HG03025 (cell line): ENCODE measurements at regions not wholly inside any gene's neighbourhood (a gene's known extent, or its start where the extent isn't known, plus 50 kb on each side); places are given as distances from the start of the nearest gene placed in this dataset.
"Not testable (repeated sequence)": the region's sequence is repeated elsewhere in the genome, so short reads cannot be mapped to it uniquely, and the experiment has no call there.

ENCODE experiments used
- ATAC-seq: cut with Tn5 transposase; IDR thresholded peaks from one replicate; pipeline ENCODE4 v1.9.1; 2021; ENCODE audit warnings: mild to moderate bottlenecking, moderate library complexity; ENCODE audit not compliant: unreplicated experiment, low FRiP score

DNA sequence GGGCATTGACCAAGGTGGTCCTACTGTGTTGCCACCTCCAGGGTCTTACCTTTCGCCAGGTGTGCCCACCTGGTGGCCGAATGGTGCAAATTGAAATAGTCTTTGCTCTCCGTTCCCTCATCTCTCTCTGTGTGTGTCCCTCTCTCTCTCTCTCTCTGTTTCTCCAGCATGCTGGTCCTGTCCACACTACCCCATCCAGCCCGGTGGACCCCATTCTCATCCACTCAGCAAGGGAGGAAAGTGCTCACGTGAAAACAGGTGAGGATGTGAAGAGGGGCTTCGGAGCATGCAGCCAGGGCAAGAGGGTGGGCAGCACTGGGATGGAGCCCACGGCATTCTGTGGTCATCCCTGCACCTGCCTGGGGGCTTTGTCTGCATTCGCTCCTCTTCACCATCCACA is 150.1 kb downstream of the CRLF2 start:
- ATAC-seq: no peak

DNA sequence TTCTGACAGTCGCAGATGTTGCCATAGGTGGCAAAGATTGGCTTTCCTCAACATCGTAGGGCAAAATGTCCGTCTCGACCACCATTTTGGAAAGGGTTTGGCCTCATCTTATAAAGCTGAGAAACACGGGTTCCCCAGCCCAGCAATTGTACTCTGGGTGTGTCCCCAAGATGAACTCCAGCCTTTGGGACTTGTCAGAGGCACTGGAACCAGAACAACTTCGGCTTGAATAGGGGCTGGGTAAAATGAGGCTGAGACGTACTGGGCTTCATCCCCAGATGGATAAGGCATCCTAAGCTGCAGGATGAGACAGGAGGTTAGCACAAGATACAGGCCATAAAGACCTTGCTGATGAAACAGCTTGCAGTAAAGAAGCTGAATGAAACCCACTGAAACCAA is 151.9 kb downstream of the CRLF2 start:
- ATAC-seq: no peak

DNA sequence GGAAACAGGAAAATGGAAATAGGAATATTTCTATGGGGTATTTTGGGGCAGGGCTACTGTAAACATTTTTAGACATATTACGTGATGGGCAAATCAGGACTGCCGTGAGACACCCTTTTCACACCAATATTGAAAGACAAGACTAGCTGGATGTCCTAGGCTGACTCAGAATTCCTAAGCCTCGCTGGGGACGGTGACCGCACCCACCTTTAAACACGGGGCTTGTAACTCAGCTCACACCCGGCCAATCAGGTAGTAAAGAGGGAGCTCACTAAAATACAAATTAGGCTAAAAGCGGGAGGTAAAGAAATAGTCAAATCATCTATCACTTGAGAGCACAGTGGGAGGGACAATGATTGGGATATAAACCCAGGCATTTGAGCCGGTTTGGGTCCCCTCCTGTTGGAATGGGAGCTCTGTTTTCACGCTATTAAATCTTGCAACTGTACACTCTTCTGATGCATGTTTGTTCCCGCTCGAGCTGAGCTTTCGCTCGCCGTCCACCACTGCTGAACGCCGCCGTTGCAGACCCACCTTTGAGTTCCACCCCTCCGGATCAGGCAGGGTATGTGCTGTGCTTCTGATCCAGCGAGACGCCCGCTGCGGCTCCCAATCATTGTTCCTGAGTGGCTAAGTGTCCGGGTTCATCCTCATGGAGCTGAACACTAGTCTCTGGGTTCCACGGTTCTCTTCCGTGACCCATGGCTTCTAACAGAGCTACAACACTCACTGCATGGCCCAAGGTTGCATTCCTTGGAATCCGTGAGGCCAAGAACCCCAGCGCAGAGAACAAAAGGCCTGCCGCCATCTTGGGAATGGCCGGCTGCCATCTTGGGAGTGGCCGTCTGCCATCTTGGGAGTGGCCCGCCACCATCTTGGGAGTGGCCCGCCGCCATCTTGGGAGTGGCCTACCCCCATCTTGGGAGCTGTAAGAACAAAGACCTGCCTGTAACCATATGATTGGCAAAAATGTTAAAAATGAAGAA is 152.6 kb downstream of the CRLF2 start:
- no peak for ATAC-seq

GRCh38 chrX:1053600-1053999 is 158.8 kb downstream of the CRLF2 start:
- ATAC-seq: not testable (repeated sequence)

GRCh38 chrX:1053072-1053471 is 159.4 kb downstream of the CRLF2 start:
- no peak for ATAC-seq

DNA sequence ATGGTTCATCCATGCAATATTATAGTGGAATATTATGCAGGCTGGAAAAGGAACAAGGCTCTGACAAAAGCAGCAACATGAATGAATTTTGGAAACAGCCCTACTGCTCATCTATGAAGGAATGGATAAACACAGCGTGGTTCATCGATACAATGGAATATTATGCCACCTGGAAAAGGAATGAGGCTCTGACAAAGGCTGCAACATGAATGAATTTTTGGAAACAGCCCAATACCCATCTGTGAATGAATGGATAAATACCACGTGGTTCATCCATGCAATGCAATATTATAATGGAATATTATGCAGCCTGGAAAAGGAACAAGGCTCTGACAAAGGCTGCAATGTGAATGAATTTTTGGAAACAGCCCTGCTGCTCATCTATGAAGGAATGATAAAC is 160.4 kb downstream of the CRLF2 start:
- no peak for ATAC-seq

DNA sequence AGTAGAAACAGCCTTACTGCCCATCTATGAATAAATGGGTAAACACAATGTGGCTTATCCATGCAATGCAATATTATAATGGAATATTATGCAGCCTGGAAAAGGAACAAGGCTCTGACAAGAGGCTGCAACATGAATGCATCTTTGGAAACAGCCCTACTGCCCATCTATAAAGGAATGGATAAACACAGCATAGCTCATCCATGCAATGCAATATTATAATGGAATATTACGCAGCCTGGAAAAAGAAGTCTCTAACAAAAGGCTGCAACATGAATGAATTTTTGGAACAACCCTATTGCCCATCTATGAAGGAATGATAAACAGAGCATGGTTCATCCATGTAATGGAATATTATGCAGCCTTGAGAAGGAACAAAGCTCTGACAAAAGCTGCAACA is 161.0 kb downstream of the CRLF2 start:
- no peak for ATAC-seq

DNA sequence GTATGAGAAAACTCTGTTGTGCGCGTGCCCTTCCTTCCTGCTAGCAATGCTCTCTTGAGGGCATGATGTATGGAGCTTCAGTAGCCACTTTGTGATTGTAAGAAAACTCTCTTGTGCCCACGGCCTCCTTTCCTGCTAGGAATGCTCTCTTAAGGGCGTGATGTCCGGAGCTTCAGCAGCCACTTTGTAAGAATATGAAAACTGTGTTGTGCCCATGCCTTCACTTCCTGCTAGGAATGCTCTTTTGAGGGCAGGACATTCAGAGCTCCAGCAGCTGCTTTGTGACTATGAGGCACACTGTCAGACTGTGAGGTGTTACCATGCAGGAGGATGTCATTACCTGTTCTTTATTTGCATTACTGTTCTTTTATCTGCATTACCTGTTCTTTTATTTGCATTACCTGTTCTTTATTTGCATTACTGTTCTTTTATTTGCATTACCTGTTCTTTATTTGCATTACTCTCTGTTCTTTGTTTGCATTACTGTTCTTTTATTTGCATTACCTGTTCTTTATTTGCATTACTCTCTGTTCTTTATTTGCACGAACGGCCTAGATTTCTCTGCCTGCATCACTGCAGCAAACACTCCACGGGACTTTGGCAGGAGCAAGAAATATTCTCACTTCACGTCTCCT is 166.7 kb downstream of the CRLF2 start:
- ATAC-seq: no peak

DNA sequence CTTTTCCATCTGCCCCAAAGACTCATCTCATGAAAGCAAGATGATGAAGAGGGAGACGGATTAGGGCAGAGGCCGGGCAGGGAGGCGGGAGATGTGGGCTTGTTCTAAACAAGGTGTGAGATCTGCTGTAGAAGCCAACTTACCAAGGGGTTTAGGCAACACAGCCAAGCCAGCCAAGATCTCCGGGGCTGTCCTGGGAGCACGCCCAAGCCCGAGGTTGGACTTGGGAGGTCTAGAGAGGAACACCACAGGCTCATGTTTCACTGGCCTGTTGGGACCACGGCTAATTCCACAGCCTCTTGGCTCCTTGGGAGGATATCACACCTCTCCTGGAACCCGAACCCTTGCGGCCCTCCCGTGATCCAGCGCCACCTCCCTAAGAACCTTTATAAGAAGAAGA is 171.4 kb downstream of the CRLF2 start:
- ATAC-seq: no peak

DNA sequence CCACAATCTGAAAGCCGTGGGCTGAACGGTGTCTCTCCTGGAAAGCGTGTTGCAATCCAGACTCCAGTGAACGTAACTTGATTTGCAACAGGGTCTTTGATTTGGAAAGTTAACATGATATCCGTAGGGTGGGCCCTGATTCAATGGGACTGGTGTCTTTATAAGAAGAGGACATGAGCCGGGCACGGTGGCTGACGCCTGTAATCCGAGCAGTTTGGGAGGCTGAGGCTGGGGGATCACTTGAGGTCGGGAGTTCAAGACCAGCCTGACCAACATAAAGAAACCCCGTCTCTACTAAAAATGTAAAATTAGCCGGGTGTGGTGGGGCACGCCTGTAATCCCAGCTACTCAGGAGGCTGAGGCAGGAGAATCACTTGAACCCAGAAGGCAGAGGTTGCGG is 176.5 kb downstream of the CRLF2 start:
- ATAC-seq: not testable (repeated sequence)

GRCh38 chrX:1035206-1035605 is 177.2 kb downstream of the CRLF2 start:
- ATAC-seq: no peak

DNA sequence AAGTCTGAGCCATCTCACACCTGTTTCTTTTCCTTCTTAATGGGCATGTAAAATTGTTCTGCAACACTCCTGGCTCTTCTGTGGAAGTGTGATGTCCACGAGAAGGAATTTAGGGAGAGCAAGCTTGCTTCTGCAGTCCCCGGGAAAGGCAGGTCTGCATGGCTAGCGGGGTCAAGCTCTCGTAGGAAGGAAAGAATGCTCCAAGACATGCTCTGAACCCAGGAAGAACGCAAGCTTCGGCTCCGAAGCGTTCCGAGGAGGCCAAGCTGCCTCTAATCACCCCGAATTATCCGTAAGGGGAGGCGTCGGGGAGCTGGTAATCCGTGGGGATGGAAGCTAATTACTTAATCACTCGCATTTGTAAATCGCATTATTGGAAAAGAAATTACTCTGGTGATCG is 177.7 kb downstream of the CRLF2 start:
- no peak for ATAC-seq

DNA sequence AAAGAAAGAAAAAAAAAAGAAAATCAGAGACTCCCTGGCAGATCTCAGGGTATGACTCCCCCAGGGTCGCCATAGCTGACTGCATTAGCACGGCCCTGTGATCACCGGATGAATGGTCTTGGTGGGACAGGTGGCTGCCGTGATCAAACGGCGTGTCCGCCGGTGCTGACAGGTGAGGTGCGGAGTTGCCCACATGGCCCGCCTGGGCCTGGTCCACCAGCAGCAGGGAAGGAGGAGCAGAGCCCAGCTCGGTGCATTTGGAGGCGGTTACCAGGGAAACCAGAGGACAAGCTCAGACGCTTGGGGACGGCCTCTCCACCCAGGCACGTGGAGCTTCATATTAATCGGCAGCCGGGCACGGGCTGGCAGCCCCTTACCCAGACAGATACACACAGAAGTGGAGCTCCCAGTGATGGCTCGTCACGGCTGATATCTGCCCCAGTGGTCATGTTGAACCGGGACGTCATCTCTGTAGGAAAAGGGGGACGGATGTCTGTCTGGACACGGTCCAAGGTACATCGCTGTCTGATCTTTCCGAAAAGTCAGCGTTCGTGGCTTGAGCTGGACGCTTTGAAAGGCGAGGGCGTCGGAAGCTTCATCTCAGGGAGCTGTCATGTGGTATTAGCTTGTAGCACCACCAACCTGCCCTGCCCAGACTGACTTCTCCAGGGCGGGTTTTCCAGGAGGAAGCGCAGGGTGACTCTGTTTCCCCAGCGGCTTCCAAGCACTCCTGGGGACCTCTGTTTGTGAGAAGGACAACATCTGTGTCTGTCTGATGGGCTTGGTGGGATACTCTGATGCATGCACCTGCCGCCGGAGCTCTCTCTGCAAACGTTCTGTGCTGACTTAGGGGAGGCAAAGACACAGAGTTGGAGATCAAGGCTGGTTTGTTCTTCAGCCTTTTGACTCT is 180.7 kb downstream of the CRLF2 start:
- ATAC-seq: no peak

DNA sequence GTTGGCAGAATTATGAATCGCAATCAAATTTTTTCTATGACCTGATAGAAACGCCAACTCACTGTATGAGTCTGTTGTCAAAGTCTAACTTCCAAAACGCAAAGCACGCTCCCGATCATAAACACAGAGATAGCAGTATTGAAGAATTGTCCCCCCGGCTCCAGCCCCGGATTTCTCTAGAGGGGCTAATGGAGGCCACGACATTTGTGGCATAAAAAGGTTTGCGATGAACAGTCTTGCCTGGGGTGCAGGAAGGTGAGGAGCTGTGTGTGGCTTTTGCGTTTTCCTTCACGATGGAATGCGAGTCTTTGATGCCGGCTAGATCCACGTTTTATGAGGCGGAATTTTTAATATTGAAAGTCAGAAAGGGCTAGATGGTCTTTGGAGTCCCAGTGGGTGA is 183.0 kb downstream of the CRLF2 start:
- no peak for ATAC-seq

- no peak for ATAC-seq
Measured at GRCh38 chrX:1027680-1028079, 184.8 kb downstream of the CRLF2 start.

DNA sequence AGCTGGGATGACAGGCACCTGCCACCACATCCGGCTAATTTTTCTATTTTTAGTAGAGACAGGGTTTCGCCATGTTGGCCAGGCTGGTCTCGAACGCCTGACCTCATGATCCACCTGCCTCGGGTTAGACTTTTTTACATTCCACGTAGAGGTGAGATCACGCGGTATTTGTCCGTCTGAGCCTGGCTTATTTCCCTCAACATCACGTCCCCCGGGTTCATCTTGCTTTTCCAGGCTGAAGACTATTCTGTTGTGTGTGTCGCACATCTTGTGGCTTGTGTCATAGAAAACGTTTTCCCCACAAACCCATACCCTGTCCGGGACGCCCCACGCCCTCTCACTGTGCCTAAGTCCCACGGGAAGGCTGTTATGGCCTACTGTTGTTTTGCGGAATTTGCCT is 185.3 kb downstream of the CRLF2 start:
- no peak for ATAC-seq

- no peak for ATAC-seq
Measured at GRCh38 chrX:1026263-1027015, 186.0 kb downstream of the CRLF2 start.

- no peak for ATAC-seq
Measured at GRCh38 chrX:1025413-1025812, 187.0 kb downstream of the CRLF2 start.

DNA sequence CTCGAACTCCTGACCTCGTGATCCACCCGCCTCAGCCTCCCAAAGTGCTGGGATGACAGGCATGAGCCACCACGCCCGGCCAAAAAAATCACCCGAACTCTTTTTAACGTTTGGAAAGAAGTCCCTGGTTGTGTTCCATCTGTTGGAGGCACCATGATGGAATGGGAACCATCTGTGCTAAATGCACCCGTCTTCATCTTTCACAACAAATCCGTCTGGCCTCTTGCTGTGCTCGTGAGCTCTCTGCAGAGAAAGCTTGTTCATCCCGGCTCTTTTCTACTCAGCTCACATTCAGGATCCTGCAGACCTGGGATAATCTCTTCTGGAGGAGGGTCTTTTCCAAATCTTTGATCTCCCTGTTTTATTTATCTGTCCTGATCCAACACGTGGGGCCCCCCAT is 188.8 kb downstream of the CRLF2 start:
- no peak for ATAC-seq

DNA sequence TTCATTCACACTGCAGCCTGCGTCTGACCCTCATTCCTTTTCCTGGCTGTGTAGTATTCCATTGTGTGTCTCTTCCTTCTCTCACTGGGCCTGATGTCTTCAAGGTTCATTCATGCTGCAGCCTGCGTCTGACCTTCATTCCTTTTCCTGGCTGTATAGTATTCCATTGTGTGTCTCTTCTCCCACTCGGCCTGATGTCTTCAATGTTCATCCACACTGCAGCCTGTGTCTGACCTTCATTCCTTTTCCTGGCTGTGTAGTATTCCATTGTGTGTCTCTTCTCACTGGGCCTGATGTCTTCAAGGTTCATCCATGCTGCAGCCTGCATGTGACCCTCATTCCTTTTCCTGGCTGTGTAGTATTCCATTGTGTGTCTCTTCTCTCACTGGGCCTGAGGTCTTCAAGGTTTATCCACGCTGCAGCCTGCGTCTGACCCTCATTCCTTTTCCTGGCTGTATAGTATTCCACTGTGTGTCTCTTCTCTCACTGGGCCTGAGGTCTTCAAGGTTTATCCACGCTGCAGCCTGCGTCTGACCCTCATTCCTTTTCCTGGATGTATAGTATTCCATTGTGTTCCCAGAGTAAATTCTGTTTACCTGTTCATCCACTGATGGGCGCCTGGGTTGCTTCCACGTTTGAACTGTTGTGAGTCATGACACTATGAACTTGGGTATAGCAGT is 191.0 kb downstream of the CRLF2 start:
- ATAC-seq: not testable (repeated sequence)
